WTC11 (cell line): ENCODE measurements at regions not wholly inside any gene's neighbourhood (a gene's known extent, or its start where the extent isn't known, plus 50 kb on each side); places are given as distances from the start of the nearest gene placed in this dataset.
A peak's percentile ranks its signal among the peaks of the same experiment; 100 is the strongest.

Experiments used
- ATAC-seq: fragments of 200-7000 bp; cut with Tn5 transposase; 2 replicates; pipeline ENCODE4 v1.10.0; 2021; ENCODE audit warnings: mild to moderate bottlenecking, moderate library complexity
- CTCF ChIA-PET: fragments of 300-600 bp; sonication (Branson Sonifier 250); formaldehyde crosslinking; loops from one replicate; lab custom pipeline; 2021; ENCODE audit warnings: antibody characterized with exemption; lab: Charles Lee
- POLR2A ChIA-PET: fragments of 350-600 bp; sonication (Branson Sonifier 250); formaldehyde crosslinking; loops from one replicate; lab custom pipeline; 2021; ENCODE audit warnings: antibody characterized with exemption; lab: Charles Lee
- DNase-seq: peaks from one replicate; pipeline ENCODE4 v3.0.0; 2021; ENCODE audit warnings: low spot score
- H3K27ac Mint-ChIP-seq: 2 replicates; pipeline ENCODE4 v1.8.0; 2021; ENCODE audit warnings: mixed read lengths
- H3K27me3 Mint-ChIP-seq: 2 replicates; pipeline ENCODE4 v1.8.0; 2021; ENCODE audit warnings: low read depth, mild to moderate bottlenecking, moderate library complexity, mixed read lengths
- H3K36me3 Mint-ChIP-seq: 2 replicates; pipeline ENCODE4 v1.8.0; 2021; ENCODE audit warnings: mixed read lengths
- H3K4me1 Mint-ChIP-seq: 2 replicates; pipeline ENCODE4 v1.8.0; 2022; ENCODE audit warnings: mixed read lengths
- H3K4me3 Mint-ChIP-seq: 2 replicates; pipeline ENCODE4 v1.8.0; 2021; ENCODE audit warnings: mild to moderate bottlenecking, moderate library complexity, mixed read lengths
- H3K9me3 Mint-ChIP-seq: 2 replicates; pipeline ENCODE4 v1.8.0; 2021; ENCODE audit warnings: mixed read lengths
- ATF1 ChIP-seq: sonication (generic); formaldehyde crosslinking; IDR thresholded peaks from 2 replicates; pipeline ENCODE4 v1.8.1; 2023; ENCODE audit warnings: mild to moderate bottlenecking, moderate library complexity, missing genetic modification reagents
- FOXK1 ChIP-seq: sonication (generic); formaldehyde crosslinking; IDR thresholded peaks from 2 replicates; pipeline ENCODE4 v1.8.0; 2022; ENCODE audit warnings: mild to moderate bottlenecking, moderate library complexity, missing genetic modification reagents
- GABPB1 ChIP-seq: sonication (generic); formaldehyde crosslinking; IDR thresholded peaks from 2 replicates; pipeline ENCODE4 v1.8.1; 2023; ENCODE audit warnings: mild to moderate bottlenecking, missing genetic modification reagents
- GTF2I ChIP-seq: fragments of 250-450 bp; sonication (Bioruptor Pico); conservative IDR thresholded peaks from 2 replicates; pipeline ENCODE4 v1.4.0; 2021; ENCODE audit warnings: mild to moderate bottlenecking
- KAT7 ChIP-seq: sonication (generic); formaldehyde crosslinking; IDR thresholded peaks from 2 replicates; pipeline ENCODE4 v1.8.1; 2023; ENCODE audit warnings: missing genetic modification reagents, mild to moderate bottlenecking, borderline replicate concordance
- NFYB ChIP-seq: sonication (generic); formaldehyde crosslinking; conservative IDR thresholded peaks from 2 replicates; pipeline ENCODE4 v1.8.0; 2022; ENCODE audit warnings: low read depth, missing genetic modification reagents
- NR2C2 ChIP-seq: sonication (generic); formaldehyde crosslinking; IDR thresholded peaks from 2 replicates; pipeline ENCODE4 v1.8.0; 2022; ENCODE audit warnings: mild to moderate bottlenecking, missing genetic modification reagents
- OVOL2 ChIP-seq: fragments of 250-450 bp; sonication (Bioruptor Pico); IDR thresholded peaks from 2 replicates; pipeline ENCODE4 v1.9.0; 2021; ENCODE audit warnings: mild to moderate bottlenecking, borderline replicate concordance
- RELA ChIP-seq: sonication (generic); formaldehyde crosslinking; IDR thresholded peaks from 2 replicates; pipeline ENCODE4 v1.8.1; 2022; ENCODE audit warnings: missing genetic modification reagents, mild to moderate bottlenecking, borderline replicate concordance
- RORB ChIP-seq: fragments of 250-450 bp; sonication (Bioruptor Pico); IDR thresholded peaks from 2 replicates; pipeline ENCODE4 v1.9.0; 2021; ENCODE audit warnings: mild to moderate bottlenecking
- SMAD3 ChIP-seq: sonication (generic); formaldehyde crosslinking; IDR thresholded peaks from 2 replicates; pipeline ENCODE4 v1.8.0; 2022; ENCODE audit warnings: missing genetic modification reagents, mild to moderate bottlenecking, borderline replicate concordance
- SP1 ChIP-seq: sonication (generic); formaldehyde crosslinking; conservative IDR thresholded peaks from 2 replicates; pipeline ENCODE4 v1.8.1; 2022; ENCODE audit warnings: missing genetic modification reagents
- TEAD1 ChIP-seq: sonication (generic); formaldehyde crosslinking; IDR thresholded peaks from 2 replicates; pipeline ENCODE4 v1.8.0; 2022; ENCODE audit warnings: mild to moderate bottlenecking, missing genetic modification reagents
- TEAD4 ChIP-seq: sonication (generic); formaldehyde crosslinking; IDR thresholded peaks from 2 replicates; pipeline ENCODE4 v1.8.0; 2022; ENCODE audit warnings: mild to moderate bottlenecking, missing genetic modification reagents
- ZBTB21 ChIP-seq: sonication (generic); formaldehyde crosslinking; IDR thresholded peaks from 2 replicates; pipeline ENCODE4 v1.8.1; 2023; ENCODE audit warnings: mild to moderate bottlenecking, missing genetic modification reagents, borderline replicate concordance
- TF ChIP-seq, protein P1 (sequence below): sonication (generic); formaldehyde crosslinking; conservative IDR thresholded peaks from 2 replicates; pipeline ENCODE4 v1.8.1; 2023; ENCODE audit warnings: mild to moderate bottlenecking, low read depth, missing genetic modification reagents, moderate library complexity
- TF ChIP-seq, protein P2 (sequence below): sonication (generic); formaldehyde crosslinking; IDR thresholded peaks from 2 replicates; pipeline ENCODE4 v1.8.0; 2023; ENCODE audit warnings: mild to moderate bottlenecking, missing genetic modification reagents
- TF ChIP-seq, protein P3 (sequence below): sonication (generic); formaldehyde crosslinking; IDR thresholded peaks from 2 replicates; pipeline ENCODE4 v1.8.0; 2022; ENCODE audit warnings: mild to moderate bottlenecking, missing genetic modification reagents
- TF ChIP-seq, protein P4 (sequence below): fragments of 250-450 bp; sonication (Bioruptor Pico); IDR thresholded peaks from 2 replicates; pipeline ENCODE4 v1.9.0; 2021; ENCODE audit warnings: mild to moderate bottlenecking

DNA sequence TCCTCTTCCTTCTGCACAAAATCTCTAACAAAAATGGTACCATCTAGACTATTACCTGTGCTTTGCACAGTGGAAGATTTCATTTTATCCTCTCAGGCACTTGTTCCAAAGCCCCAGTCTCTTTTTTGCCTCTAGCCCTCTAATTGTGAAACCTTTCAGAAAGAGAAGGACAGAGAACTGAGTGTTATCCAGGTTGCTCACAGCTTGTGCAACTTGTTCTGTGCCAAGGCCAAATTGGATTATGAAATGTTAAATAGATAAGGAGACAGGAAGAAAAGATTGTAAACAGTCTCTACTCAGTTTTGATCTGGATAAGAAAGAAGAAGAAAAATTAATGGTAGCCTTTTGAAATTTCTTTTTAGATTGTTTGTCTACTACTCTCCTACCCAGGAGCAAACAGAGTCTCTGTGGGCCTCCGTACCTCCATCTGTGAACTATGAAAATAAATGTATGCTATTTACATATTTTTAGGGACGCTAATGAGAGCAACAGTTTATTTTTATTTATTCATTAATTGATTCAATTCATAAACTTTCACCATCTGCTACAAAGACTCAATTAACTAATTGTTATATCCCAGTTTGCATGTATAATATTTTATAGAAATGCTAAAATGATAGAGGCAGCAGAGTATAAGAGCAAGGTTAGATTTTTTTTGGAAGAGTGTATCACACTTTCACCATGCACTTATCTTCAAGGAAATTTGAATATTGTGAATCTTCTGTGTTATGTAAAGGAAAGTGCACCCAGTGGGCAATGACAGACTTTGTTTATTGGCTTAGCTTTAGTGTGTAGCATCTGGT is 339.0 kb upstream of the ETAA1 start:
- Mint-ChIP-seq H3K4me3 (no peak overlapping the region), H3K27ac (no peak overlapping the region), H3K4me1 (no peaks in the 10 kb centered on the region), H3K27me3 (no peaks in the 10 kb centered on the region), H3K9me3 (peaks cover 16% of the 10 kb centered on the region), H3K36me3 (no peaks in the 10 kb centered on the region)
- TF ChIP-seq GABPB1 (CRISPR knock-in tag) (0 out of 2 replicates have a peak, but pooled peaks have one; percentile 23), NFYB (CRISPR knock-in tag) (no peak), RORB (no peak)
- ATAC-seq (no peak), DNase-seq (no peak)
- POLR2A ChIA-PET: no interaction called here
- CTCF ChIA-PET: no interaction called here

DNA sequence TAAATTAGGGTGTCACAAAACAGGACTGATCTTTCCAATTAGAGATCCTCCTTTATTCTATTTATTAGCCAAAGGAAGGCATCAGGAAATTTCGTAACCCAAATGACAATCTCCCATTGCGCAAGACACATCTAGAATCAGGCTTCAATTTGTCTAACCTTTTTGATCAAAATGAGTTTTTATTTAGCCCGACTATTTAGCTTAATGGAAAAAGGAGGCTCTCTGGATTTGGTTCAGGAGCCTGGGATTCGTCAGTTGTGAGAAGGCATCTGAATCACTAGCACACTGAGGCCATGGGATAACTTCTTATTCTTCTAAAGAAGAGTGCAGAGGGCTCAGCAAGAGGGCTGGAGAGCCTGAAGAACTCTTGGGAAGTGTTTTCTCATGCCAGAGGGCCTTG is 332.1 kb upstream of the ETAA1 start:
- Mint-ChIP-seq H3K9me3 (peaks cover 7% of the 10 kb centered on the region; the same call in 1 of the 2 replicates), H3K4me3 (no peak overlapping the region), H3K4me1 (peaks cover 11% of the 10 kb centered on the region), H3K27me3 (no peaks in the 10 kb centered on the region), H3K36me3 (no peaks in the 10 kb centered on the region), H3K27ac (no peak overlapping the region)
- DNase-seq (no peak), ATAC-seq (no peak)
- POLR2A ChIA-PET: no interaction called here
- TF ChIP-seq ATF1 (CRISPR knock-in tag) (no peak), GTF2I (CRISPR knock-in tag) (no peak), RELA (CRISPR knock-in tag) (no peak), SP1 (CRISPR knock-in tag) (no peak), ZBTB21 (CRISPR knock-in tag) (no peak), TEAD4 (CRISPR knock-in tag) (no peak), FOXK1 (CRISPR knock-in tag) (no peak), TEAD1 (CRISPR knock-in tag) (no peak), OVOL2 (no peak), SMAD3 (CRISPR knock-in tag) (no peak), NR2C2 (CRISPR knock-in tag) (no peak)
- TF ChIP-seq, protein P1, sequence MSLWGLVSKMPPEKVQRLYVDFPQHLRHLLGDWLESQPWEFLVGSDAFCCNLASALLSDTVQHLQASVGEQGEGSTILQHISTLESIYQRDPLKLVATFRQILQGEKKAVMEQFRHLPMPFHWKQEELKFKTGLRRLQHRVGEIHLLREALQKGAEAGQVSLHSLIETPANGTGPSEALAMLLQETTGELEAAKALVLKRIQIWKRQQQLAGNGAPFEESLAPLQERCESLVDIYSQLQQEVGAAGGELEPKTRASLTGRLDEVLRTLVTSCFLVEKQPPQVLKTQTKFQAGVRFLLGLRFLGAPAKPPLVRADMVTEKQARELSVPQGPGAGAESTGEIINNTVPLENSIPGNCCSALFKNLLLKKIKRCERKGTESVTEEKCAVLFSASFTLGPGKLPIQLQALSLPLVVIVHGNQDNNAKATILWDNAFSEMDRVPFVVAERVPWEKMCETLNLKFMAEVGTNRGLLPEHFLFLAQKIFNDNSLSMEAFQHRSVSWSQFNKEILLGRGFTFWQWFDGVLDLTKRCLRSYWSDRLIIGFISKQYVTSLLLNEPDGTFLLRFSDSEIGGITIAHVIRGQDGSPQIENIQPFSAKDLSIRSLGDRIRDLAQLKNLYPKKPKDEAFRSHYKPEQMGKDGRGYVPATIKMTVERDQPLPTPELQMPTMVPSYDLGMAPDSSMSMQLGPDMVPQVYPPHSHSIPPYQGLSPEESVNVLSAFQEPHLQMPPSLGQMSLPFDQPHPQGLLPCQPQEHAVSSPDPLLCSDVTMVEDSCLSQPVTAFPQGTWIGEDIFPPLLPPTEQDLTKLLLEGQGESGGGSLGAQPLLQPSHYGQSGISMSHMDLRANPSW: no peak
- TF ChIP-seq, protein P2, sequence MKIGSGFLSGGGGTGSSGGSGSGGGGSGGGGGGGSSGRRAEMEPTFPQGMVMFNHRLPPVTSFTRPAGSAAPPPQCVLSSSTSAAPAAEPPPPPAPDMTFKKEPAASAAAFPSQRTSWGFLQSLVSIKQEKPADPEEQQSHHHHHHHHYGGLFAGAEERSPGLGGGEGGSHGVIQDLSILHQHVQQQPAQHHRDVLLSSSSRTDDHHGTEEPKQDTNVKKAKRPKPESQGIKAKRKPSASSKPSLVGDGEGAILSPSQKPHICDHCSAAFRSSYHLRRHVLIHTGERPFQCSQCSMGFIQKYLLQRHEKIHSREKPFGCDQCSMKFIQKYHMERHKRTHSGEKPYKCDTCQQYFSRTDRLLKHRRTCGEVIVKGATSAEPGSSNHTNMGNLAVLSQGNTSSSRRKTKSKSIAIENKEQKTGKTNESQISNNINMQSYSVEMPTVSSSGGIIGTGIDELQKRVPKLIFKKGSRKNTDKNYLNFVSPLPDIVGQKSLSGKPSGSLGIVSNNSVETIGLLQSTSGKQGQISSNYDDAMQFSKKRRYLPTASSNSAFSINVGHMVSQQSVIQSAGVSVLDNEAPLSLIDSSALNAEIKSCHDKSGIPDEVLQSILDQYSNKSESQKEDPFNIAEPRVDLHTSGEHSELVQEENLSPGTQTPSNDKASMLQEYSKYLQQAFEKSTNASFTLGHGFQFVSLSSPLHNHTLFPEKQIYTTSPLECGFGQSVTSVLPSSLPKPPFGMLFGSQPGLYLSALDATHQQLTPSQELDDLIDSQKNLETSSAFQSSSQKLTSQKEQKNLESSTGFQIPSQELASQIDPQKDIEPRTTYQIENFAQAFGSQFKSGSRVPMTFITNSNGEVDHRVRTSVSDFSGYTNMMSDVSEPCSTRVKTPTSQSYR (CRISPR knock-in tag): no peak
- TF ChIP-seq, protein P3, sequence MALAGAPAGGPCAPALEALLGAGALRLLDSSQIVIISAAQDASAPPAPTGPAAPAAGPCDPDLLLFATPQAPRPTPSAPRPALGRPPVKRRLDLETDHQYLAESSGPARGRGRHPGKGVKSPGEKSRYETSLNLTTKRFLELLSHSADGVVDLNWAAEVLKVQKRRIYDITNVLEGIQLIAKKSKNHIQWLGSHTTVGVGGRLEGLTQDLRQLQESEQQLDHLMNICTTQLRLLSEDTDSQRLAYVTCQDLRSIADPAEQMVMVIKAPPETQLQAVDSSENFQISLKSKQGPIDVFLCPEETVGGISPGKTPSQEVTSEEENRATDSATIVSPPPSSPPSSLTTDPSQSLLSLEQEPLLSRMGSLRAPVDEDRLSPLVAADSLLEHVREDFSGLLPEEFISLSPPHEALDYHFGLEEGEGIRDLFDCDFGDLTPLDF (CRISPR knock-in tag): no peak
- CTCF ChIA-PET: no interaction called here

DNA sequence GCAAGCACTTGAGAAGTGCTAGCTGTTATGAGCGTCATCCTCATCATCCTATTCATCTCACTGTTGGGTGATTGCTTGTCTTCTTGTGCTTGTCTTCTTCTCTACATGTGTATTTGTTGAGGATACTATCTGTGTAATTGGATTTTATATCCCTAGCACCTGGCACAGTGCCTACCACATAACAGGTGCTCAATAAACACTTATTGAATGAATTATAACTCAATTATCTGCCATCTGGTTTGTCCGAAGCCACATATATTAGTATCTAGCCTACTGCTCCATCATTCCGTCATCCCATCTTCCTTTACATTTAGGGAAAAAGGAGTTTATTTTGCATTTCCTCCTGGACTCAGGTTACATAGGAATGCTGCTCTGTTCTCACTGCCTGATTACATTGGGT is 330.4 kb upstream of the ETAA1 start:
- Mint-ChIP-seq H3K9me3 (no peaks in the 10 kb centered on the region), H3K36me3 (no peaks in the 10 kb centered on the region), H3K4me1 (peaks cover 11% of the 10 kb centered on the region), H3K27ac (no peak overlapping the region), H3K27me3 (no peaks in the 10 kb centered on the region), H3K4me3 (no peak overlapping the region)
- ATAC-seq (no peak), DNase-seq (no peak)
- ChIA-PET CTCF (no interaction called here), POLR2A (no interaction called here)
- TF ChIP-seq, protein P4, sequence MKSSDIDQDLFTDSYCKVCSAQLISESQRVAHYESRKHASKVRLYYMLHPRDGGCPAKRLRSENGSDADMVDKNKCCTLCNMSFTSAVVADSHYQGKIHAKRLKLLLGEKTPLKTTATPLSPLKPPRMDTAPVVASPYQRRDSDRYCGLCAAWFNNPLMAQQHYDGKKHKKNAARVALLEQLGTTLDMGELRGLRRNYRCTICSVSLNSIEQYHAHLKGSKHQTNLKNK (CRISPR knock-in tag): no peak
- no peak for TF ChIP-seq KAT7
